GM23338 (cell line): ENCODE measurements at regions not wholly inside any gene's neighbourhood (a gene's known extent, or its start where the extent isn't known, plus 50 kb on each side); places are given as distances from the start of the nearest gene placed in this dataset.

Source experiments
- ATAC-seq: fragments of 200-7000 bp; cut with Tn5 transposase; 3 replicates; pipeline ENCODE4 v1.9.1; 2020
- DNase-seq: peaks from one replicate; pipeline ENCODE4 v3.0.0-alpha.2; 2015; ENCODE audit warnings: low spot score
- H2AFZ ChIP-seq: fragments of 200-600 bp; sonication (generic); 2 replicates; pipeline ENCODE4 v1.8.0; 2016; ENCODE audit warnings: antibody characterized with exemption, mild to moderate bottlenecking, moderate library complexity
- H3F3A ChIP-seq: fragments of 200-600 bp; sonication (generic); replicated peaks from 2 replicates; pipeline ENCODE4 v1.8.0; 2017; ENCODE audit warnings: antibody characterized with exemption, mixed run types, low read depth
- H3K27ac ChIP-seq: fragments of 200-600 bp; sonication (generic); 2 replicates; pipeline ENCODE4 v1.6.1; 2016; ENCODE audit warnings: low read depth
- H3K27me3 ChIP-seq: fragments of 200-600 bp; sonication (generic); 2 replicates; pipeline ENCODE4 v1.8.0; 2016; ENCODE audit warnings: mild to moderate bottlenecking, mixed run types, moderate library complexity; ENCODE audit not compliant: insufficient read depth
- H3K36me3 ChIP-seq: fragments of 200-600 bp; sonication (generic); 2 replicates; pipeline ENCODE4 v1.8.0; 2016; ENCODE audit warnings: mild to moderate bottlenecking; ENCODE audit not compliant: insufficient read depth
- H3K4me1 ChIP-seq: fragments of 200-600 bp; sonication (generic); 2 replicates; pipeline ENCODE4 v1.8.0; 2016; ENCODE audit warnings: mild to moderate bottlenecking, moderate library complexity; ENCODE audit not compliant: insufficient read depth
- H3K4me2 ChIP-seq: fragments of 200-600 bp; sonication (generic); 2 replicates; pipeline ENCODE4 v1.7.1; 2017; ENCODE audit warnings: mixed run types
- H3K4me3 ChIP-seq: fragments of 200-600 bp; sonication (generic); 2 replicates; pipeline ENCODE4 v1.6.1; 2016; ENCODE audit warnings: mixed run types
- H3K79me2 ChIP-seq: fragments of 200-600 bp; sonication (generic); replicated peaks from 2 replicates; pipeline ENCODE4 v1.8.0; 2017; ENCODE audit warnings: mild to moderate bottlenecking; ENCODE audit not compliant: insufficient read depth
- H3K9me2 ChIP-seq: fragments of 200-600 bp; sonication (generic); 2 replicates; pipeline ENCODE4 v1.8.0; 2017; ENCODE audit not compliant: insufficient read depth
- H4K20me1 ChIP-seq: fragments of 200-600 bp; sonication (generic); replicated peaks from 2 replicates; pipeline ENCODE4 v1.8.0; 2017; ENCODE audit warnings: mild to moderate bottlenecking; ENCODE audit not compliant: insufficient read depth
- H3K27ac Mint-ChIP-seq: 2 replicates; pipeline ENCODE4 v1.8.0; 2020; ENCODE audit warnings: inconsistent platforms, mild to moderate bottlenecking, moderate library complexity, mixed read lengths
- H3K27me3 Mint-ChIP-seq: 3 replicates; pipeline ENCODE4 v1.8.0; 2022; ENCODE audit warnings: low read depth, mild to moderate bottlenecking, moderate library complexity, mixed read lengths, inconsistent platforms; ENCODE audit not compliant: insufficient read depth, poor library complexity
- H3K36me3 Mint-ChIP-seq: 3 replicates; pipeline ENCODE4 v1.8.0; 2021; ENCODE audit warnings: low read depth, mild to moderate bottlenecking, inconsistent platforms, moderate library complexity, mixed read lengths
- H3K4me1 Mint-ChIP-seq: 3 replicates; pipeline ENCODE4 v1.8.0; 2020; ENCODE audit warnings: mild to moderate bottlenecking, inconsistent platforms, mixed read lengths
- H3K4me3 Mint-ChIP-seq: 3 replicates; pipeline ENCODE4 v1.8.0; 2021; ENCODE audit warnings: moderate library complexity, mild to moderate bottlenecking, inconsistent platforms, mixed read lengths
- H3K9me3 Mint-ChIP-seq: 3 replicates; pipeline ENCODE4 v1.8.0; 2020; ENCODE audit warnings: moderate library complexity, mild to moderate bottlenecking, inconsistent platforms, mixed read lengths
- CREB1 ChIP-seq: fragments of 250-450 bp; sonication (Bioruptor Pico); IDR thresholded peaks from 2 replicates; pipeline ENCODE4 v1.5.0; 2020; ENCODE audit warnings: low read depth, mild to moderate bottlenecking, moderate library complexity
- ETS1 ChIP-seq: IDR thresholded peaks from 2 replicates; pipeline ENCODE4 v1.6.1; 2016; ENCODE audit warnings: antibody characterized with exemption
- EZH2 ChIP-seq: fragments of 200-600 bp; sonication (generic); IDR thresholded peaks from one replicate; pipeline ENCODE4 v1.8.0; 2017; ENCODE audit warnings: antibody characterized with exemption, mild to moderate bottlenecking, low read depth; ENCODE audit not compliant: unreplicated experiment
- NANOG ChIP-seq: IDR thresholded peaks from 2 replicates; pipeline ENCODE4 v1.6.1; 2016; ENCODE audit warnings: antibody characterized with exemption, borderline replicate concordance
- POLR2AphosphoS5 ChIP-seq: IDR thresholded peaks from 2 replicates; pipeline ENCODE4 v1.6.1; 2016; ENCODE audit warnings: antibody characterized with exemption, low read depth
- STAT1 ChIP-seq: IDR thresholded peaks from one replicate; pipeline ENCODE4 v1.6.1; 2016; ENCODE audit warnings: antibody characterized with exemption; ENCODE audit not compliant: unreplicated experiment
- ZNF114 ChIP-seq: fragments of 250-450 bp; sonication (Bioruptor Pico); IDR thresholded peaks from 2 replicates; pipeline ENCODE4 v1.5.0; 2020; ENCODE audit warnings: mild to moderate bottlenecking, moderate library complexity
- ZNF331 ChIP-seq: fragments of 250-450 bp; sonication (Bioruptor Pico); IDR thresholded peaks from 2 replicates; pipeline ENCODE4 v1.5.0; 2020; ENCODE audit warnings: low read depth, mild to moderate bottlenecking, moderate library complexity
- ZNF462 ChIP-seq: fragments of 250-450 bp; sonication (Bioruptor Pico); IDR thresholded peaks from 2 replicates; pipeline ENCODE4 v1.5.0; 2020; ENCODE audit warnings: mild to moderate bottlenecking, moderate library complexity
- TF ChIP-seq, protein P1 (sequence below), 2 experiments: fragments of 200-600 bp in 1 of 2; sonication (generic) in 1 of 2; conservative IDR thresholded peaks; 2 replicates each; pipeline versions ENCODE4 v1.5.1 to v1.6.1; 2016 to 2017; ENCODE audit warnings: antibody characterized with exemption in 2 of 2, low read depth in 2 of 2, mild to moderate bottlenecking in 2 of 2, moderate library complexity in 1 of 2

- ATAC-seq (no peak), DNase-seq (no peak)
- no peaks in the 10 kb centered on the region for H3K27me3 Mint-ChIP-seq
- Histone ChIP-seq H3K9me2 (no peaks in the 10 kb centered on the region), H3K36me3 (no peaks in the 10 kb centered on the region; the same call in 1 of the 2 replicates), H2AFZ (no peak overlapping the region), H3K27me3 (no peaks in the 10 kb centered on the region), H3K4me2 (no peak overlapping the region), H3F3A (no peaks in the 10 kb centered on the region), H3K4me3 (no peak overlapping the region), H3K79me2 (no peaks in the 10 kb centered on the region), H3K27ac (no peak overlapping the region), H4K20me1 (no peaks in the 10 kb centered on the region), H3K4me1 (no peaks in the 10 kb centered on the region)
- no peak overlapping the region for H3K27ac Mint-ChIP-seq
- H3K36me3 Mint-ChIP-seq, result no peaks in the 10 kb centered on the region
- TF ChIP-seq NANOG (no peak), ZNF114 (no peak), CREB1 (no peak), ZNF331 (CRISPR knock-in tag) (no peak)
- peaks cover 6% of the 10 kb centered on the region for H3K4me1 Mint-ChIP-seq
- peaks cover 5% of the 10 kb centered on the region; the same call in 1 of the 3 replicates for H3K9me3 Mint-ChIP-seq
- H3K4me3 Mint-ChIP-seq, result no peak overlapping the region
Measured at GRCh38 chr5:168027007-168027406, 264.4 kb upstream of the WWC1 start.

DNA sequence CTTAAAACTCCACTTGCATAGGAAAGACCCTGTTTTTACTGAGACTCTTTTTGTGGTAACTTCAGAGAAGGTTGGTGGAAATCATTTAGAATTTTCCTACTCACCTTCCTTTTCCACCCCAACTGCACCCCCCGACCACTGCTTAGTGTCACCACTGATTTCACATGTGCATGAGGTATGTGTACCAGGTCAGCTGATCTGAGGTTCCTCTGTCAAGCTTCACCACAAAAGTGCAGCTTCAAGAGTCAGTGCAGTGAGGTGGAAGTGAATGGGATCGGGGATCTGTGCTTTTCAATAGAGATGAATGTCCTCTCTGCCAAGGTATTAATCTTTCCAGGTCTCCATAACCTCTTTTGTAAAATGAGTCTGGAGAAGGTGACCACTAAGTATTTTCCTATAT is 260.5 kb upstream of the WWC1 start:
- no peak overlapping the region for H3K4me3 Mint-ChIP-seq
- Histone ChIP-seq H3K4me3 (no peak overlapping the region), H3K4me2 (no peak overlapping the region), H3K9me2 (no peaks in the 10 kb centered on the region), H2AFZ (no peak overlapping the region), H3K27ac (no peak overlapping the region), H3F3A (no peaks in the 10 kb centered on the region), H3K79me2 (no peaks in the 10 kb centered on the region), H3K36me3 (no peaks in the 10 kb centered on the region; the same call in 1 of the 2 replicates), H3K27me3 (no peaks in the 10 kb centered on the region), H3K4me1 (no peaks in the 10 kb centered on the region), H4K20me1 (no peaks in the 10 kb centered on the region)
- DNase-seq, result no peak
- H3K36me3 Mint-ChIP-seq, result no peaks in the 10 kb centered on the region
- peaks cover 5% of the 10 kb centered on the region; the same call in 1 of the 3 replicates for H3K9me3 Mint-ChIP-seq
- ATAC-seq, result no peak
- no peaks in the 10 kb centered on the region for H3K27me3 Mint-ChIP-seq
- no peaks in the 10 kb centered on the region for H3K4me1 Mint-ChIP-seq
- H3K27ac Mint-ChIP-seq, result no peak overlapping the region
- TF ChIP-seq ETS1, result no peak
- no peak for TF ChIP-seq ZNF462 (CRISPR knock-in tag)
- no peak for TF ChIP-seq POLR2AphosphoS5
- no peak for TF ChIP-seq STAT1
- TF ChIP-seq, protein P1, sequence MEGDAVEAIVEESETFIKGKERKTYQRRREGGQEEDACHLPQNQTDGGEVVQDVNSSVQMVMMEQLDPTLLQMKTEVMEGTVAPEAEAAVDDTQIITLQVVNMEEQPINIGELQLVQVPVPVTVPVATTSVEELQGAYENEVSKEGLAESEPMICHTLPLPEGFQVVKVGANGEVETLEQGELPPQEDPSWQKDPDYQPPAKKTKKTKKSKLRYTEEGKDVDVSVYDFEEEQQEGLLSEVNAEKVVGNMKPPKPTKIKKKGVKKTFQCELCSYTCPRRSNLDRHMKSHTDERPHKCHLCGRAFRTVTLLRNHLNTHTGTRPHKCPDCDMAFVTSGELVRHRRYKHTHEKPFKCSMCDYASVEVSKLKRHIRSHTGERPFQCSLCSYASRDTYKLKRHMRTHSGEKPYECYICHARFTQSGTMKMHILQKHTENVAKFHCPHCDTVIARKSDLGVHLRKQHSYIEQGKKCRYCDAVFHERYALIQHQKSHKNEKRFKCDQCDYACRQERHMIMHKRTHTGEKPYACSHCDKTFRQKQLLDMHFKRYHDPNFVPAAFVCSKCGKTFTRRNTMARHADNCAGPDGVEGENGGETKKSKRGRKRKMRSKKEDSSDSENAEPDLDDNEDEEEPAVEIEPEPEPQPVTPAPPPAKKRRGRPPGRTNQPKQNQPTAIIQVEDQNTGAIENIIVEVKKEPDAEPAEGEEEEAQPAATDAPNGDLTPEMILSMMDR (conservative IDR thresholded peaks at IDR 0.05; ENCODE audit: low read depth in 2 of 2), result no peak
- no peak for TF ChIP-seq ZNF331 (CRISPR knock-in tag)
- no peak for TF ChIP-seq EZH2
